ENCODE measurements at regions not wholly inside any gene's neighbourhood (a gene's known extent, or its start where the extent isn't known, plus 50 kb on each side); places are given as distances from the start of the nearest gene placed in this dataset.

DNA sequence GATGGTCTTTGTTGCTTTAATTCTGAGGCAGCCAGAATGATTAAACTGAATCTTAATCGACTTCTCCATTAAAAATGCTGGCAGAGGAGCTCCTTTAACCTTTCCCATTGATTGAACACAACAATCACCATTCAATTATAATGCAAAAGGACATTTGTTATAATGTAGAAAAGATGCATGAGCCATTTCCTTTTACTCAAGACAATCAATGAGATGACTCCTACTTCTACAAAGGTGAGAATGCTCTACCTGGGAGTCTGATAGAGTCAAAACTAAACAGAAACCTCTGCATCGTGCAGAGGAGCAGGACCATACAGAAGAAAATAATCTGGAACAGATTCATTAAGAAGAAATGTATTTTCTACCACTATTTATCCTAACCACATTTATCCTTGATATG, 253.6 kb upstream of the DACH1 start:
- Histone ChIP-seq H3K4me1 (ENCODE audit: insufficient read depth, low read length) (no peaks in the 10 kb centered on the region), H3K27me3 (ENCODE audit: insufficient read depth, low read length) (no peaks in the 10 kb centered on the region), H3K9me3 (ENCODE audit: low read depth, low read length) (peaks cover 1% of the 10 kb centered on the region), H3K4me3 (ENCODE audit: low read length) (no peak overlapping the region)

DNA sequence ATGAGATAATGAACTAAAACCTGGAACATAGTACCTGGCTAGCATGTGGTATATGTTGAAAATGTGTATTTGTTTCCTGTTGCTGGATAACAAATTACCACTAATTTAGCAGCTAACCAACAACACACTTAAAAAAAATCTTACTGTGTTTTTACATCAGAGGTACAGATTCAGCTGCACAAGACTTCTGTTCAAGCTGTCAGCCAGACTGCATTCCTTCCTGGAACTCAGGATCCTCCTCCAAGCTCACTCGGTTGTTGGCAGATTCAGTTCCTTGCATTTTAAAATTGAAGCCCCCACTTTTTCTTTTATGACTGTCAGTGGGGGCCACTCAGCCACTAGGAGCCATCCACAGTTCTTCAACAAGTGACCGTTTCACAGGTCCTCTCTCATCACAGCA, 246.9 kb upstream of the DACH1 start:
- Histone ChIP-seq H3K4me3 (ENCODE audit: low read length) (no peak overlapping the region), H3K9me3 (ENCODE audit: low read depth, low read length) (peaks cover 6% of the 10 kb centered on the region), H3K4me1 (ENCODE audit: insufficient read depth, low read length) (no peaks in the 10 kb centered on the region), H3K27me3 (ENCODE audit: insufficient read depth, low read length) (no peaks in the 10 kb centered on the region)

DNA sequence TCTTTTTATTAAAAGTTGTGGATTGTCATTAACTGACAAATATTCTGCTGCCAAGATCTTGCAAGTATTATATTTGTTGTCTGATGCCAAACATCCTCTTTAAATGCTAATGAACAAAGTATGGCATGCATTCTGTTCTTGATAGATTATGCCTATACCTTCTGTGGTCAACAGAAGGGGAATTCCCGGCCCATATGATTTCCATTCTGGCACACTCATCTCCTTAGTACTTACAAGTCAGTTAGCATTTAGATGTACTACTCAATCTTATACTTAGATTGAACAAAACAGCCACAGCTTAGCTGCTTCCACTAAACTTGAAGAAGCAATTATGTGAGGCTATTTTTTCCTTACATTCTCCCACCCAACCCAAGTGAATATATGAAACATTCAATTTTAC, 246.1 kb upstream of the DACH1 start:
- Histone ChIP-seq H3K9me3 (ENCODE audit: low read depth, low read length) (peaks cover 6% of the 10 kb centered on the region), H3K27me3 (ENCODE audit: insufficient read depth, low read length) (no peaks in the 10 kb centered on the region)

DNA sequence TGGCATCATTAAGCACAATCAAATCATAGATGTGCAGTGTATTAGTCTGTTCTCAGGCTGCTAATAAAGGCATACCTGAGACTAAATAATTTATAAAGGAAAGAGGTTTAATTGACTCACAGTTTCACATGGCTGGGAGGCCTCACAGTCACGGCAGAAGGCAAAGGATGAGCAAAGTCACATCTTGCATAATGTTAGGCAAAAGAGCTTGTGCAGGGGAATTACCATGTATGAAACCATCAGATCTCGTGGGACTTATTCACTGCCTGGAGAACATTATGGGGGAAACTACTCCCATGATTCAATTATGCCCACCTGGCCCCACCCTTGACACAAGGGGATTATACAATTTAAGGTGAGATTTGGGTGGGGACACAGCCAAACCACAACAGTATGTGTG, 245.2 kb upstream of the DACH1 start:
- peaks cover 6% of the 10 kb centered on the region for H3K9me3 ChIP-seq (ENCODE audit: low read depth, low read length)
- H3K27me3 ChIP-seq (ENCODE audit: insufficient read depth, low read length) = no peaks in the 10 kb centered on the region
- H3K4me3 ChIP-seq (ENCODE audit: low read length) = no peak overlapping the region
- no peaks in the 10 kb centered on the region for H3K4me1 ChIP-seq (ENCODE audit: insufficient read depth, low read length)

More for the DNA sequence above, 246.1 kb upstream of the DACH1 start:
- Histone ChIP-seq H3K4me3 (ENCODE audit: low read length) (no peak overlapping the region), H3K4me1 (ENCODE audit: insufficient read depth, low read length) (no peaks in the 10 kb centered on the region)

DNA sequence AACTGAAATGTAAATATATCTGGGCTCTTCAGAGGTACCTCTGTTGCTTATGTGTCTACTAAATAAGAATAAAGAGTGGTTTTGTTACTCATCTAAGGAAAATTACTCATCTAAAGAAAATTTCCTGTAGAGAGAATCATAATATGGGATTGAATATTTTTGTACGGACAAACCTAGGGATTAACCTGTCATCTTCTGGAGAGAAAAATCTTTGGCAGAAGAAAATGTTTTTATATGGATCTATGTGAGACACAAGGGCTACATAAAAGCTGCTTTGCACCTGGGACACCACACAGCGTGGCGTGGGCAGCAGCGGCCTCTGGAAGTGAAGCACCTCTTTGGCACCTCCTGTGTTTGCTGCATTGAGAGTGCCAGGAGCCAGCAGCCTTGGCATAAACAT, 242.9 kb upstream of the DACH1 start:
- H3K4me1 ChIP-seq (ENCODE audit: insufficient read depth, low read length) = no peaks in the 10 kb centered on the region
- H3K27me3 ChIP-seq (ENCODE audit: insufficient read depth, low read length) = no peaks in the 10 kb centered on the region
- H3K9me3 ChIP-seq (ENCODE audit: low read depth, low read length) = no peaks in the 10 kb centered on the region
- no peak overlapping the region for H3K4me3 ChIP-seq (ENCODE audit: low read length)

DNA sequence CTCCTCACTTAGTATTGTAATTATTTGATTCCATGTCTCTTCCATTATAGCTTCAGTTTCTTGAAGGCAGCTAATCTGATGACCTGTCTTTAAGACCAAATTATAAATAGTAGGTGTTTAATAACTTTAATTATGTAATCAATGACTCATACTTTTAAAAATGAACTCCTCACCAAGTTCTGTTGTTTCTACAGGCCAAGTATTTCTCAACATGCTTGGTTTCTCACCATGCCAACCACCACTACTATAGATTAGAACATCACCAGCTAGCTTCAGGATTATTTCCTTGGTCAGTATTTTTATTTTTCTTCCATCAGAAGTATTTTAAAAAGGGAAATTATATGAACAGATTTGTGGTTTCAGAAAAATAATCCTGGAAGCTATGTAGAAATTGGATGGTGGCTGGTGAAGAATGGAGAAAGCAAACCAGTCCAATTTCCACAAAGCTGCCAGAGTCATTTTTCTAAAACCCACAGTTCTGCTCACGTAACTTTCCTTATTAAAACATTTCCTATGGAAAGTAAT, 237.7 kb upstream of the DACH1 start:
- H3K9me3 ChIP-seq (ENCODE audit: low read depth, low read length) = no peaks in the 10 kb centered on the region
- H3K27me3 ChIP-seq (ENCODE audit: insufficient read depth, low read length) = no peaks in the 10 kb centered on the region
- H3K4me3 ChIP-seq (ENCODE audit: low read length) = no peak overlapping the region
- no peaks in the 10 kb centered on the region for H3K4me1 ChIP-seq (ENCODE audit: insufficient read depth, low read length)

DNA sequence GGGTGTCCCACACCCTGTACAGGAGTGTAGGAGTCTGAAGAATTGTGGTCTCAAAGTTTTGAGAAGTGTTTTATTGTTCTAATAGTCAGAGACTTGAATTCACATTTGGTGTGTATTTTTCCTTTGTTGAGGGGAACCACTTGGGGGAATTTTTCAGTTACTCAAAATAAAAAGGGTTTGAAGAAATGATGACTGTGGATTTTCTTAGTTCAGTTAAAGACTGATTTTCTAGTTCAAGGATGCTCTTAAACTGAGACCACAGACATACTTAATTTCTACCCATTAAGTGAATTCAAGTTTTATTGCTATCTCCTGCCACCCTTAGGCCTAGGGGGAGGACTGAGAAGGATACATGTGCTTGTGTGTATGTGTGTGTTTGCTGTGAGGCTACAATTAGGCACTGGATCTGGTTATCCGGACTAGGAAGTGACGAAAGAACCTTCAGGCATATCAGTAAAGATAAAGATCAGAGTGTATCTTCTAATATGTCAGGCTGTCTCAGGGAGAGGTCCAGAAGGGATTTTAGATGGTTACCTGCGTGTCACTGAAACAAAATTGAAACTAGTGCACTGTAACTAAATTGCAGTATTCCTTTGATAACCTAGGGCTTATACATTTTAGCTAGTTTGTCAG, 234.9 kb upstream of the DACH1 start:
- Histone ChIP-seq H3K27me3 (ENCODE audit: insufficient read depth, low read length) (no peaks in the 10 kb centered on the region), H3K4me1 (ENCODE audit: insufficient read depth, low read length) (no peaks in the 10 kb centered on the region), H3K9me3 (ENCODE audit: low read depth, low read length) (no peaks in the 10 kb centered on the region), H3K4me3 (ENCODE audit: low read length) (no peak overlapping the region)

DNA sequence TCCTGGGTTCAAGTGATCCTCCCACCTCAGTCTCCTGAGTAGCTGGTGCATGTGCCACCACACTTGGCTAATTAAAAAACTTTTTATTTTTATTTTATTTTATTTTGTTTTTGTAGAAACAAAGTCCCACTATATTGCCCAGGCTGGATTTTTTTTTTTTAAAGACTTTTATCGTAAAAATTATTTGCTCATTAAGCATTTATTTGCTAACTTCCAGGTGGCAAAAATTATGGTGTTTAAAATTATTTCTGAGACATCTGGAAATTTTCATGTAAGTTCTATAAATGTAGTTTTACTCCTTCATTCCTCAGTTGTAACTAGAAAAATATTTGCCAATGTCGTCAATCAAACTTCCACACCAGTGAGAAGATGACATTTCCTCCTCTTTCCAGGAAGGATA, 233.3 kb upstream of the DACH1 start:
- H3K27me3 ChIP-seq (ENCODE audit: insufficient read depth, low read length) = no peaks in the 10 kb centered on the region
- no peaks in the 10 kb centered on the region for H3K9me3 ChIP-seq (ENCODE audit: low read depth, low read length)
- no peaks in the 10 kb centered on the region for H3K4me1 ChIP-seq (ENCODE audit: insufficient read depth, low read length)
- no peak overlapping the region for H3K4me3 ChIP-seq (ENCODE audit: low read length)

DNA sequence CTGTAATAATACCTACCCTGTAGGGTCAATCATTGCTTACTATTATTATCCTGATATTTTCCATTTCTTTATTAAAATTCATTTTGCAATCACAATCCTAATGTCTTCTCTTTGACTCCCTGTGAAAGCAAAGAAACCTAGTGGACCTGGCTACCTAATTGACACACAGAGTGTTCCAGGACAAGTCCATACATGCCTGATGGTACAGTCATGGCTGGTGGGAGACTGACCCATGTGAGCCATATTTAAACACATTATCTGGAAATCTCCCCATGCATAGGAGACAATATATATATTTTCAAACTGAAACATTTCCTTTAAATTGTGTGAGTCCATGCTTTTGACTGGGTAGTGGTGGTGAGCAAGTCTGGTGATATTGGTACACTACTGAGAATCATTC, 230.6 kb upstream of the DACH1 start:
- no peaks in the 10 kb centered on the region for H3K4me1 ChIP-seq (ENCODE audit: insufficient read depth, low read length)
- H3K27me3 ChIP-seq (ENCODE audit: insufficient read depth, low read length) = no peaks in the 10 kb centered on the region
- no peak overlapping the region for H3K4me3 ChIP-seq (ENCODE audit: low read length)
- no peaks in the 10 kb centered on the region for H3K9me3 ChIP-seq (ENCODE audit: low read depth, low read length)

DNA sequence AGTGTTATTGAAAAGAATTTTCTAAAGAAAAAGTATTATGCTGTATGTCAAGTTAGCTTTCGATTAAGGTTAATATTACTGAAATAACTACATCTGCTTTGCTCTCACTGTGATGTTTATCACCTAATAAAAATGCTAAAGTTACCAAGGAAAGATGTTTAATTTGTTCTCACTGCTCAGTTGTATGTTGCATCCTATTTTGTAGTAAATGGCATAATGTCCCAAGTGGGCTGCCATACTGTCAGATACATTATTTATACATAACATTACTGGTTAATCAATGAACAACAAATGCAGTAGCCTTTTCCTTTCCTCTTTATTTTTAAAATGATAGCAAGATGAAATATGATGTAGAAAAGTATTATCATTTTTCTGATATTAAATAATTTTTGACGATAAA, 226.3 kb upstream of the DACH1 start:
- Histone ChIP-seq H3K9me3 (ENCODE audit: low read depth, low read length) (no peaks in the 10 kb centered on the region), H3K4me3 (ENCODE audit: low read length) (no peak overlapping the region), H3K4me1 (ENCODE audit: insufficient read depth, low read length) (no peaks in the 10 kb centered on the region), H3K27me3 (ENCODE audit: insufficient read depth, low read length) (no peaks in the 10 kb centered on the region)

DNA sequence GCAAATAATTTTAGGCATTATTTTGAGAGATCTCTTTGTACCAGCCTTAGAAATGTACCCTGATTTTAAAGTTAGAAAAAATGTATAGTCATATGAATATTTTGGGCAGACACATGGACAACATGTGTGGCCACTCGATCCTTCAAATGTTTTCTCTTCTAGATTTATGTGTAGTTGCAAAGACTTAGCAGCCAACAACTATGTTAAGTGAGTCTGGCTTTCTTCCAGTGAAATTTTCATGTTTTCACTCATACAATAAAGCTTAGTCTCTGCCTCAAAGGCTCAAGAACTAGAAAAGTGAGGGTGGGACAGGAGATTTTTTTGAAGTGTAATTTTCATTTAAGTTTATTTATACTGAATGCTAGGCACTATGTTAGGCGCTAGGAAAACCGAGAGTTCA, 207.7 kb upstream of the DACH1 start:
- no peaks in the 10 kb centered on the region for H3K27me3 ChIP-seq (ENCODE audit: insufficient read depth, low read length)
- no peak overlapping the region for H3K4me3 ChIP-seq (ENCODE audit: low read length)
- H3K9me3 ChIP-seq (ENCODE audit: low read depth, low read length) = no peaks in the 10 kb centered on the region
- no peaks in the 10 kb centered on the region for H3K4me1 ChIP-seq (ENCODE audit: insufficient read depth, low read length)

DNA sequence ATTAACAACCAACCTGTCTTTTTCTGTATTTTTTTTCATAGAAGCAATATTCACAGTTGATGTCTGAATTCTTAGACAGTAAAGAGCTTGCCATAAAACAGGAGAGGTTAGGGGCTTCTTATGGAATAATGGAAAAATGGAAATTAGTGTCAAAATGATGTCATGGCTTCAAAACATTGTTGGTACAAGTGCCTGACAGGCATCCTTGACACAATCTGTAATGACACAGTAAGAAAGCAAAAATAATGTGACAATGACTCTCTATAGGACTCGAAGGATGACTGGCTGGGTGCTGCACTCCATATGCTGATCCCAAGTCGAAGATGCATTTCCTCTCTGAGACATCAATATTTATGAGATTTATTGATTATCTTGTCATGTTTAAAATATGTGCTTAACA, 205.3 kb upstream of the DACH1 start:
- Histone ChIP-seq H3K4me3 (ENCODE audit: low read length) (no peak overlapping the region), H3K9me3 (ENCODE audit: low read depth, low read length) (no peaks in the 10 kb centered on the region), H3K27me3 (ENCODE audit: insufficient read depth, low read length) (no peaks in the 10 kb centered on the region), H3K4me1 (ENCODE audit: insufficient read depth, low read length) (no peaks in the 10 kb centered on the region)

DNA sequence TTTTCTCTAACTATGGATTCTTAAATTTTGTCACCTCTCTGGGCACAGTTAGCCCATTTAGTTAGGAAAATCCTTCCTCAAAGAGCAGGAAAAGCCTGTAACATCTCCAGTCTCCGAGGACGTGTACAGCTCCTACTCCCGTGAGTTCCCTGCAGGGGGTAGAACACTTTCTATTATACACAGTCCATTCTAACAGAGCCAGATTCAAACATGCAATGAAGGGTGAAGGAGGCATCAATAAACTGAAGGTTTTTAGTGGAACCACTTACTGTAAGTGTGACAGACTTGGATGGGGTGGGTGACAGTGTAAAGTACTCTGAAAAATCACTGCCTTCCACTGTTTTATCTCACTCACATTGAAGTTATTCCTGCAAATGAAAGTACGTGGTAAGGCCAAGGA, 204.7 kb upstream of the DACH1 start:
- no peaks in the 10 kb centered on the region for H3K4me1 ChIP-seq (ENCODE audit: insufficient read depth, low read length)
- H3K4me3 ChIP-seq (ENCODE audit: low read length) = no peak overlapping the region
- H3K9me3 ChIP-seq (ENCODE audit: low read depth, low read length) = no peaks in the 10 kb centered on the region
- no peaks in the 10 kb centered on the region for H3K27me3 ChIP-seq (ENCODE audit: insufficient read depth, low read length)

DNA sequence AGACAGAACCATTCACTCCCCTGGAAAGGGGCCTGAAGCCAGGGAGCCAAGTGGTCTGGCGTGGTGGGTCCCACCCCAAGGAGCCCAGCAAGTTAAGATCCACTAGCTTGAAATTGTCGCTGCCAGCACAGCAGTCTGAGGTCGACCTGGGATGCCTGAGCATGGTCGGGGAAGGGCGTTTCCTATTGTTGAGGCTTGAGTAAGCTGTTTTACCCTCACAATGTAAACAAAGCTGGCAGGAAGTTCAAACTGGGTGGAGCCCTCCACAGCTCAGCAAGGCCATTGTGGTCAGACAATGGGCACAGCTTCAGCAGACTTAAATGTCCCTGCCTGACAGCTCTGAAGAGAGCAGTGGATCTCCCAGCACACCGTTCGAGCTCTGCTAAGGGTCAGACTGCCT, 195.6 kb upstream of the DACH1 start:
- Histone ChIP-seq H3K4me1 (ENCODE audit: insufficient read depth, low read length) (no peaks in the 10 kb centered on the region), H3K4me3 (ENCODE audit: low read length) (no peak overlapping the region), H3K9me3 (ENCODE audit: low read depth, low read length) (peaks cover 5% of the 10 kb centered on the region), H3K27me3 (ENCODE audit: insufficient read depth, low read length) (no peaks in the 10 kb centered on the region)

DNA sequence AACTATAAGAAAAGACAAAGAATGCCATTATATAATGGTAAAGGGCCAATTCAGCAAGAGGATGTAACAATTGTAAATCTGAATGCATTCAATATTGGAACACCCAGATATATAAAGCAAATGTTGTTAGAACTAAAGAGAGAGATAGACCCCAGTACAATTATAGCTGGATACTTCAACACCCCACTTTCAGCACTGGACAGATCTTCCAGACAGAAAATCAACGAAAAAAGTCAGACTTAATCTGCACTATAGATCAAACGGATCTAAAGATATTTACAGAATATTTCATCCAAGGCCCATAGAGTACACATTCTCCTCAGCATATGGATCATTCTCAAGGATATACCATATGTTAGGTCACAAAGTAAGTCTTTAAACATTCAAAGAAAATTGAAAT, 194.6 kb upstream of the DACH1 start:
- Histone ChIP-seq H3K4me1 (ENCODE audit: insufficient read depth, low read length) (no peaks in the 10 kb centered on the region), H3K27me3 (ENCODE audit: insufficient read depth, low read length) (no peaks in the 10 kb centered on the region), H3K4me3 (ENCODE audit: low read length) (no peak overlapping the region), H3K9me3 (ENCODE audit: low read depth, low read length) (peaks cover 5% of the 10 kb centered on the region)

DNA sequence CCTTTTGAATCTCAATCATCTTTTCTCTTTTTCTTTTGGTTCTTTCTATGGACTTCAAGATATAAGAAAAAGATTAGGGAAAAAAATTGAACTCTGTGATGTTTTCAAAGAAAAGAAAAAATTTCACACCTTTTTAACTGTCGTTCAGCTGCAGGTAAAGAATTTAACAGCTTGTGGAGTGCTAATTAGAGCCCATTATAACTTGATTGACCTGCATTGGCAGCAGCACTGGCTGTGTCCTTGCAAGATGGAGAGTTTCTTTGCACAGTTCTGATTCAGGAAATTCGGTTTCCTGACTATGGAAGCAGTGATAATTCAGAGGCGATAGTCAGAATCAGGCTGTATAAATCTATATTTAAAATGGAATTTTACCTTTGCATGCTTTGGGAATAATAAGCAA, 183.2 kb upstream of the DACH1 start:
- H3K9me3 ChIP-seq (ENCODE audit: low read depth, low read length) = no peaks in the 10 kb centered on the region
- H3K4me3 ChIP-seq (ENCODE audit: low read length) = no peak overlapping the region
- H3K27me3 ChIP-seq (ENCODE audit: insufficient read depth, low read length) = no peaks in the 10 kb centered on the region
- H3K4me1 ChIP-seq (ENCODE audit: insufficient read depth, low read length) = no peaks in the 10 kb centered on the region
